CD4-positive, alpha-beta T cell (primary cell): ENCODE measurements at regions not wholly inside any gene's neighbourhood (a gene's known extent, or its start where the extent isn't known, plus 50 kb on each side); places are given as distances from the start of the nearest gene placed in this dataset.

Source experiments
- ATAC-seq: fragments of 200-7000 bp; cut with Tn5 transposase; one replicate; pipeline ENCODE4 v1.10.0; 2022; ENCODE audit warnings: mild to moderate bottlenecking; ENCODE audit not compliant: poor library complexity
- CTCF ChIA-PET: fragments of 350-600 bp; sonication (Branson Sonifier 250); formaldehyde crosslinking; loops from one replicate; lab custom pipeline; 2021; ENCODE audit warnings: antibody characterized with exemption, inconsistent platforms; lab: Charles Lee
- POLR2A ChIA-PET: fragments of 350-600 bp; sonication (Branson Sonifier 250); formaldehyde crosslinking; loops from one replicate; lab custom pipeline; 2021; ENCODE audit warnings: antibody characterized with exemption, inconsistent platforms; lab: Charles Lee
- DNase-seq, 14 experiments: peaks; one replicate each; pipeline ENCODE4 v3.0.0-alpha.2; 2013 to 2020; ENCODE audit warnings: mixed read lengths in 2 of 14
- H3K27ac ChIP-seq, 2 donors: one replicate each; pipeline versions ENCODE4 v1.5.1 to v1.7.0; 2013; ENCODE audit warnings: low read length in 2 of 2, low read depth in 1 of 2, mild to moderate bottlenecking in 1 of 2
- H3K27me3 ChIP-seq, 2 experiments: 1 replicate in 1 of 2; 2 replicates in 1 of 2; pipeline versions ENCODE4 v1.6.1 to v1.7.0; 2013; ENCODE audit warnings: low read length in 2 of 2, control low read depth in 1 of 2, mild to moderate bottlenecking in 1 of 2, moderate library complexity in 1 of 2; ENCODE audit not compliant: insufficient read depth in 2 of 2, control insufficient read depth in 1 of 2
- H3K36me3 ChIP-seq: one replicate; pipeline ENCODE4 v1.6.1; 2013; ENCODE audit warnings: low read length, control low read depth; ENCODE audit not compliant: insufficient read depth
- H3K4me1 ChIP-seq: one replicate; pipeline ENCODE4 v1.6.1; 2013; ENCODE audit warnings: low read length, control low read depth; ENCODE audit not compliant: insufficient read depth
- H3K4me3 ChIP-seq: one replicate; pipeline ENCODE4 v1.5.1; 2013; ENCODE audit warnings: mild to moderate bottlenecking, low read length, moderate library complexity
- H3K9me3 ChIP-seq, 2 experiments: 1 replicate in 1 of 2; 2 replicates in 1 of 2; pipeline versions ENCODE4 v1.6.1 to v1.7.0; 2013; ENCODE audit warnings: low read length in 2 of 2, mild to moderate bottlenecking in 2 of 2, control low read depth in 1 of 2, moderate library complexity in 1 of 2; ENCODE audit not compliant: control insufficient read depth in 1 of 2, insufficient read depth in 1 of 2
- H3K27ac Mint-ChIP-seq: one replicate; pipeline ENCODE4 v1.8.0; 2020; ENCODE audit warnings: mixed read lengths
- H3K27me3 Mint-ChIP-seq: one replicate; pipeline ENCODE4 v1.8.0; 2021; ENCODE audit warnings: mixed read lengths
- H3K36me3 Mint-ChIP-seq: one replicate; pipeline ENCODE4 v1.8.0; 2021; ENCODE audit warnings: low read depth, mixed read lengths
- H3K4me1 Mint-ChIP-seq: one replicate; pipeline ENCODE4 v1.8.0; 2021; ENCODE audit warnings: low read depth, mixed read lengths
- H3K4me3 Mint-ChIP-seq: one replicate; pipeline ENCODE4 v1.8.0; 2020; ENCODE audit warnings: mild to moderate bottlenecking, mixed read lengths
- H3K9me3 Mint-ChIP-seq: one replicate; pipeline ENCODE4 v1.8.0; 2020; ENCODE audit warnings: mixed read lengths
- CTCF ChIP-seq: fragments of 200-600 bp; IDR thresholded peaks from one replicate; pipeline ENCODE4 v1.8.0; 2022; ENCODE audit warnings: antibody characterized with exemption, mild to moderate bottlenecking
- intact Hi-C, 2 experiments: fragments of 100-400 bp; cut with DNase I in 1 of 2; cut with micrococcal nuclease in 1 of 2; formaldehyde crosslinking; loops; one replicate each; pipeline versions ENCODE4 v1.15.1 to v1.9.0; 2023 to 2025; cut with DNase I, micrococcal nuclease

GRCh38 chr11:123361110-123361509 lies 69.0 kb upstream of the GRAMD1B start:
- ATAC-seq: no peak
- no peak overlapping the region for H3K4me3 Mint-ChIP-seq
- H3K27me3 Mint-ChIP-seq: peaks cover 49% of the 10 kb centered on the region

GRCh38 chr11:123360267-123360936 lies 69.7 kb upstream of the GRAMD1B start:
- peaks cover 49% of the 10 kb centered on the region for H3K27me3 Mint-ChIP-seq
- intact Hi-C loops: no loop called here

More at GRCh38 chr11:123361110-123361509, 69.0 kb upstream of the GRAMD1B start:
- H3K27ac Mint-ChIP-seq: no peak overlapping the region
- H3K36me3 Mint-ChIP-seq: no peaks in the 10 kb centered on the region
- Histone ChIP-seq H3K27me3 (peaks cover 7 to 22% of the 10 kb centered on the region in 2 experiments), H3K36me3 (no peaks in the 10 kb centered on the region), H3K4me1 (peaks cover 12% of the 10 kb centered on the region), H3K9me3 (no peaks in the 10 kb centered on the region), H3K4me3 (no peak overlapping the region), H3K27ac (no peak overlapping the region)
- POLR2A ChIA-PET: no interaction called here
- no peak for TF ChIP-seq CTCF
- intact Hi-C loops: no loop called here
- peaks cover 38% of the 10 kb centered on the region for H3K4me1 Mint-ChIP-seq
- no peaks in the 10 kb centered on the region for H3K9me3 Mint-ChIP-seq
- CTCF ChIA-PET: no interaction called here
- no peak for DNase-seq

More at GRCh38 chr11:123360267-123360936, 69.7 kb upstream of the GRAMD1B start:
- Histone ChIP-seq H3K9me3 (no peaks in the 10 kb centered on the region), H3K27ac (no peak overlapping the region), H3K27me3 (peaks cover 7 to 22% of the 10 kb centered on the region in 2 experiments), H3K4me1 (peaks cover 12% of the 10 kb centered on the region), H3K4me3 (no peak overlapping the region), H3K36me3 (no peaks in the 10 kb centered on the region)
- no peak for DNase-seq
- H3K27ac Mint-ChIP-seq: no peak overlapping the region
- ChIA-PET CTCF (no interaction called here), POLR2A (interaction anchor here (0.9 kb wide), 1 partner anchor 8 kb away, joined by 3 read pairs; no protein-coding TSS in a partner anchor)
- H3K9me3 Mint-ChIP-seq: no peaks in the 10 kb centered on the region
- H3K36me3 Mint-ChIP-seq: no peaks in the 10 kb centered on the region
- peaks cover 38% of the 10 kb centered on the region for H3K4me1 Mint-ChIP-seq
- H3K4me3 Mint-ChIP-seq: no peak overlapping the region
- no peak for TF ChIP-seq CTCF
- no peak for ATAC-seq
